ENCODE measurements at regions not wholly inside any gene's neighbourhood (a gene's known extent, or its start where the extent isn't known, plus 50 kb on each side); places are given as distances from the start of the nearest gene placed in this dataset.

DNA sequence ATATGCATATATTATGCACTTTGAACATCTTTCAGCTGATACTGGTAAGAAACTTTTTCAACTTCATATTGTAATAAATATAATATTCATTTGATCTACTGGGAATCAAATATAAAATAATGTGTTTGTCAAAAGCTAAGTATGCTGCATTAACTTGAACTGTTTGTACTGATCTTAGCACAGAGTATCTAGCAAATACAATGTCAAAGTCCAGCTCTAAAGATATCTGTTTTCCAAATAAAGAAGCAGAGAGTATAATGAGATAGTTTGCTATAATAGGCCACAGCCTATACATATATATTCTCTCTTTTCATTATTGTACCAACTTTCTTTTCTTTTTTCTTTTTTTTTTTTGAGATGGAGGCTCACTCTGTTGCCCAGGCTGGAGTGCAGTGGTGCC, 417.0 kb downstream of the TMEM161B start:
- DNase-seq, result no peak

DNA sequence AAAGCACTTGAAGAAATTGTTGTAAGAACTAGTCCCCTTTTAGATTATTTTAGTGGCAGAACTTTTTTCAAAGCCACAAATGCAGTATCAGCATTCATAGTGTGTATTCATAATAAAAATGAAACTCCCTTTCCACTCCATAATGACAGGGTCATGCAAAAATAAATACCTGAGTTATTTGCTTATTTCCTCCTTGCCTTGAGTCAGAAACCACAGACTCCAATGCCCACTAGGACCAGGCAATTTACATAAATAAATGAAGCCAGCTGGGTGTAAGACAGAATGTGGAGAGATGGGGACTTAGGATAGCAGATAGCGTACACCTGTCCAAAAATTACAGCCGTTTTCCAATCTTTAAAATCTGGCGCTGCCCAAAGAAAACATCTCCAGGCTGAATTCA, 417.8 kb downstream of the TMEM161B start:
- no peak for DNase-seq

DNA sequence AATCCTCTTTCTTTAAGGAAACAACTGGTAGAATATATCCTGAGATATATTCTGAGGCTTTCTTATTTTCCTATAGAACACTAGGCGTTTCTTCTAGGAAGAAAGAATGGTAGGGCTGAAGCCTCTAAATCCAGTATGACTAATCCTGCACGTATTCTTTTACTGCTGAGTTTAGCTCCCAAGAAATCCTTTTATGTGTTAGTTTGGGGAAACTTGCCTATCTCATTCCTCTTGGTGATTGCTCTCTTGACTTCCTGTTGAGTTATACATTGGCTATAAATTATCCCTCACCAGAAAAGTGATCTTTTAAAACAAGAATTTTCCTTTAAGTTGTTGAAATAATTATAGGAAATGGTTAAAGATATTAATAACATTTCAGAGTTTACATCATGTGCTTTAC, 422.9 kb downstream of the TMEM161B start:
- DNase-seq, result no peak

- DNase-seq, result no peak
These were observed 423.8 kb downstream of the TMEM161B start for GRCh38 chr5:87844866-87845265.

- no peak for DNase-seq
These were observed 424.2 kb downstream of the TMEM161B start for GRCh38 chr5:87844449-87844848.

- DNase-seq, result no peak
These were observed 424.0 kb upstream of the CCNH start for GRCh38 chr5:87836696-87837095.

DNA sequence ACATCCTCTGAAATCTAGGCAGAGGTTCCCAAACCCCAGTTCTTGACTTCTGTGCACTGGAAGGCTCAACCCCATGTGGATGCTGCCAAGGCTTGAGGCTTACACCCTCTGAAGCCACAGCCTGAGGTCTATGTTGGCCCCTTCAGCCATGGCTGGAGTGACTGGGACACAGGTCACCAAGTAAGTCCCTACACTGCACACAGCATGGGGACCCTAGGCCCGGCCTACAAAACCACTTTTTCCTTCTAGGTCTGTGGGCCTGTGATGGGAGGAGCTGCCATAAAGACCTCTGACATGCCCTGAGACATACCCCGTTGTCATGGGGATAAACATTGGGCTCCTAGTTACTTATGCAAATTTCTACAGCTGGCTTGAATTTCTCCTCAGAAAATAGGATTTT, 418.8 kb upstream of the CCNH start:
- DNase-seq, result no peak

DNA sequence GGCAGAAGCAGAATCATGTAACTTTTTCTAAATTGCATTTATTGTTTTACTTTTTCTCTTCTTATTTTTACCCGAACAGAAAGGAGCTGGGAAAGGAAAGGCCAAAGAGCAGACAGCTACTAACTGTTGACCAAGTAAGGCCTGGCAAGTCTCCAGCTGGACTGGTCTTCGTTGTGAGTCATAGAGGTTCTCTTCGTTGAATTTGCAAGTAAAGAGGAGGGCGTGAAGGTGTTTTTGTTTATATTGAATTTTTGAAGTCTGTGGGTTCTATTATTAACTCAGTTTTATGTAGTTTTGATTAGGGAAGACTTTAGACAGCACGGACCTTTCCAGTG, 416.5 kb upstream of the CCNH start:
- DNase-seq, result no peak

GRCh38 chr5:87828545-87829216, 416.0 kb upstream of the CCNH start:
- no peak for DNase-seq

- DNase-seq, result no peak
These were observed 414.8 kb upstream of the CCNH start for GRCh38 chr5:87827539-87827938.

DNA sequence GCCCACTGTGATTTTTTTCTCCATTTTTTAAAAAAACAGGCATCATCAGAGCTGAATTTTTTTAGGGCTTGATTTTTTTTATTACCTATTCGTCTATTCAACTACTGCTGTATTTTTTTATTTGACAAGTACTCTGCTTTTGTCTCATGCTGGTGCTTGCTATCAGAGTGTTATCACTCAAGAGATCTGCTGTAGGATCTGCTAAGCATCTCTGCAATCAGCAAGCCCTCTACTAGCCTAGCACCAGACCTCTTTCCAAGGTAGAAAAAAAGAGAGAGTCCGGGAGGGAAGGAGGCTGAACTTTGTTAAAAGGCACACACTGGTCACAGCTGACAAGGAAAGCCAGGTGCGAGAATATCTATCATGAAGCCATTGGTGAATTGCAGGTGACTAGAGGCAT, 413.8 kb upstream of the CCNH start:
- no peak for DNase-seq

DNA sequence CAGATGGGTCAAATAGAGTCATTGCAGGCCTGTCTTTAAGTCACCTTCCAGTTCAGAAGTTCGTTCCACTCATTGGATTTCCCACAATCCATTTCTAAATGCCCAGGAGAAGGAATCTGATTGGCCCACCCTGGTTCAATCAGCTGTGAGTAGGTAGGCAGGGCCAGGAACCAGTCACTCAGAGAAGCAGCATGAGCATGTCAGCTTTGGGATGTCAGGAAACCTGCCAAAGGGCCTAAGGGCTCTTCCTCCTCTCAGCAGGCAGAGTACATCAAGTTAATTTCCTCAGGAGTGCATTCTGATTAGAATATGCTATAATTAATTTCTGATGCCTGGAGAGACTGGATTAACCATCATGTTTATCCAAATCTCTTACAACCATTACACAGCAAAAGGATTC, 412.9 kb upstream of the CCNH start:
- no peak for DNase-seq

GRCh38 chr5:87807783-87808182, 395.1 kb upstream of the CCNH start:
- DNase-seq, result no peak

DNA sequence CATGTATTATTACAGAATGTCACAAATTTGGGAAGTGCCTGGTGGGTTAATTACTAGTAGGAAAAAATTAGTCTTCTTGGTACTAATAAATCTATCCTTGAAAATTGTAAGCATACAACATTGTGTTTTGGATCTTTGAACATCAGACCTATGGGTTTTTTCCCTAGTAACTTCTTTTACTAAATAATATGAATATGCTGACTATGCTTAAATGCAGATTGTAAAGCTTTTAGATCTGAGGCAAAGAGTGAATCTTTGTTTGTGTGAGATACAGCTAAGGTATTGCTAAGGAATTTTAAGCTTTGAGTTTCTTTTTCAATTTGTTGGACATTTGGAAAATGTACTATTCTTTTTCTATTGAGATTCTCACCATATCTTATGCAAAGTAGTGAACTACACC, 390.6 kb upstream of the CCNH start:
- DNase-seq, result no peak

DNA sequence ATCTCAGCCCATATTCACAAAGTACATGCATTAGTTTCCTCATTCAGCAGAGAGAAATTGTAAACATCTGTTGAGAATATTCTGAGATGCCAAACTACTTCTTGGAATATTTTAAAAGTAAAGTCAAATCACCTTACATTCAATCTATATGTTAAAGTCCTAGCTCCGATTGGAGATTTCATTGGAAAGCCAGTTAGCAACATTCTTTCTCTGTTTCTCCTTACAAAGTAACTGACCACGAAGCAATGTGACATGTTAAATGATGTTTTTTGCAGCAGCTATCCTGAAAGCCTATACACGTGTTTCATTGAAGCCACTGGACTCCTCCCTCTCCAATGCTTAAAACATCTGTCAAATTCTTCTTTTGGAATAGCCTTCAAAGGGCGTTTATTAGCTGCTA, 379.1 kb upstream of the CCNH start:
- DNase-seq, result no peak

GRCh38 chr5:87788416-87788815, 375.7 kb upstream of the CCNH start:
- no peak for DNase-seq

GRCh38 chr5:87787625-87788256, 375.0 kb upstream of the CCNH start:
- DNase-seq, result no peak

DNA sequence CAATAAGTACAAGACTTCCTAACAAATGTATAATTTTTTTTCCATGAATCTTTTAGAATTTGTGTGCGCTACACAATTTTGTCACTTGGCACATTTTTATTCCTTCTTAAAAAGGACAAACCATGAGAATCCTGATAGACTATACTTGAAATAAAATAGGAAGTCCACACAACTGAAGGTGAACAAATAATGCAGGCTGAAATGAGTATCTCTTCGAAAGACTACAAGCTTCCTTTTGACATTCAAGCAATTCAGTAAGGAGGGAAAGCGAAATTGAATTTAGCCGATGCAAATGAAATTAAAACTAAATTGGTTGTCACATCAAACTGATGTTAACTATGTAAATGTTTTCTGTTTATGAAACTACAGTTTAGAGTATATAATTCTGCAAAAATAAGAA, 374.4 kb upstream of the CCNH start:
- DNase-seq, result no peak

DNA sequence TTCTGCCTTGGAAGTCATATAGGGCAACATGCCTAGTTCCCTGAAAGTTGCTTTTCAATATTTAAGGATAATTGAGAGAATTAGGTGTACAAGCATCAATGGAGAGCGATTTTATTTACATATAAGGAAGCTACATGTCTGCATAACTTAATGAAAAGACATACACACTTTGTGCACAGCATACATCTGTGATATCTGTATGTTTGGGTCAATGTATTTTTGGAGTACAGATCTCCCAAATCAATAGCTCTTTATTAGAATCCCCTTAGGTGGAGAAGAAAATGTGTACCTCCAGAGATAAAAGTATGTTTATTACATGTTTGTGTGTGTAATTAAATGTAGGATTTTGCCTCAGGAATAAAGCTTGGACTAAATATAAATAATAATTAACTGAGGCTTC, 373.7 kb upstream of the CCNH start:
- no peak for DNase-seq

GRCh38 chr5:87785554-87786335, 373.0 kb upstream of the CCNH start:
- DNase-seq, result no peak

DNA sequence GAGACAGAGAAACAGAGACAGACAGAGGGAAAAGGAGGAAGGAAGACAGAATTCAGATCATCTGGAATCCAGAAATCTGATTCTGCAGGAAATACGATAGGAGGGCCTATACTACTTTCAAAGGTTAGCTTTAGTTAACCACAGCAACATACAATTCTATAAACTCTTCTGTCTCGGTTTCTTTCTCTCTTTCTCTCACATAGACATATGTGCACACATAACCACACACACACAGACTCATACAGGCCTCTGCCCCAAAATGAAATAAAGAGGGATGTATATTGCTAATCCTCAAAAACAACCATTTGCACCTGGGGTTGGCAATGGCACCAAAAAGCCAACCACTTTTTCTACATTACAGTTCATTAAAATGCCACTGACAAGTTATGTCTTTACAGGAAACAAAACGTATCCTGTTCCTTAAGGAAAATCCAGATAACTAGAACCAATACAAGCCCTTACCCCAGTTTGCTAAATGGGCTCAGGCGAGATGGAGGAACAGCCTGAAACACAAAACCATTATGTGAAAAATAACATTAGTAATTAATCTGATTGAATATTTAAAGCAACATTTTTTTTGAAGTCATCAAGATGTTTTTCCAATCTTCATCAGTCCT, 372.3 kb upstream of the CCNH start:
- no peak for DNase-seq

- no peak for DNase-seq
These were observed 371.6 kb upstream of the CCNH start for GRCh38 chr5:87784311-87784710.

GRCh38 chr5:87782916-87783315, 370.2 kb upstream of the CCNH start:
- no peak for DNase-seq

DNA sequence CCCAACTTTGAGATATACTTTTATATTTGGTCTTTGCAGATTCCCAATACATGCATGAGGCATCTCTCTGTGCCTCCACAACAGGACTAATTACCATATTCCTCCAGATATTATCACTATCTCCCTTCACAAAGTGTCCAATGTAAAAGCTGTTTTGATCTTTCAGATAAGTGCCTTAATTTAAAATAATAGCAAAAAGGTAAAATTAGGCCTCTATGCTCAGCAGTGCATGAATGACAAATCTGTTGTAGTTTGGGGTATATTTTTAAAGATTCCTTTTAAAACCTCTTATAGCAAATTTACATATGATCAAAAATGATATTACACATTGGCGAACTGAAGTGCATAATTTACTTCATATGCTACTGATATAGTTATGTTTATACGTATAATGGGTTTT, 369.2 kb upstream of the CCNH start:
- DNase-seq, result no peak
